ENCODE measurements at regions not wholly inside any gene's neighbourhood (a gene's known extent, or its start where the extent isn't known, plus 50 kb on each side); places are given as distances from the start of the nearest gene placed in this dataset.

GRCh38 chr10:9061871-9062270 lies 1007.4 kb downstream of the GATA3 start:
- TF ChIP-seq YY1 (IDR thresholded peaks at IDR 0.05; ENCODE audit: low read depth) (no peak), EGR1 (IDR thresholded peaks at IDR 0.05) (no peak), TEAD4 (IDR thresholded peaks at IDR 0.05) (no peak), ZBTB7A (IDR thresholded peaks at IDR 0.05; ENCODE audit: low read depth) (no peak), CEBPB (IDR thresholded peaks at IDR 0.05) (no peak), EP300 (IDR thresholded peaks at IDR 0.05; ENCODE audit: borderline replicate concordance) (no peak), FOXM1 (IDR thresholded peaks at IDR 0.05; ENCODE audit: borderline replicate concordance, low read depth) (no peak)
- TF ChIP-seq, protein P1, sequence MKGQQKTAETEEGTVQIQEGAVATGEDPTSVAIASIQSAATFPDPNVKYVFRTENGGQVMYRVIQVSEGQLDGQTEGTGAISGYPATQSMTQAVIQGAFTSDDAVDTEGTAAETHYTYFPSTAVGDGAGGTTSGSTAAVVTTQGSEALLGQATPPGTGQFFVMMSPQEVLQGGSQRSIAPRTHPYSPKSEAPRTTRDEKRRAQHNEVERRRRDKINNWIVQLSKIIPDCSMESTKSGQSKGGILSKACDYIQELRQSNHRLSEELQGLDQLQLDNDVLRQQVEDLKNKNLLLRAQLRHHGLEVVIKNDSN (IDR thresholded peaks at IDR 0.05) = no peak
- TF ChIP-seq, protein P2, sequence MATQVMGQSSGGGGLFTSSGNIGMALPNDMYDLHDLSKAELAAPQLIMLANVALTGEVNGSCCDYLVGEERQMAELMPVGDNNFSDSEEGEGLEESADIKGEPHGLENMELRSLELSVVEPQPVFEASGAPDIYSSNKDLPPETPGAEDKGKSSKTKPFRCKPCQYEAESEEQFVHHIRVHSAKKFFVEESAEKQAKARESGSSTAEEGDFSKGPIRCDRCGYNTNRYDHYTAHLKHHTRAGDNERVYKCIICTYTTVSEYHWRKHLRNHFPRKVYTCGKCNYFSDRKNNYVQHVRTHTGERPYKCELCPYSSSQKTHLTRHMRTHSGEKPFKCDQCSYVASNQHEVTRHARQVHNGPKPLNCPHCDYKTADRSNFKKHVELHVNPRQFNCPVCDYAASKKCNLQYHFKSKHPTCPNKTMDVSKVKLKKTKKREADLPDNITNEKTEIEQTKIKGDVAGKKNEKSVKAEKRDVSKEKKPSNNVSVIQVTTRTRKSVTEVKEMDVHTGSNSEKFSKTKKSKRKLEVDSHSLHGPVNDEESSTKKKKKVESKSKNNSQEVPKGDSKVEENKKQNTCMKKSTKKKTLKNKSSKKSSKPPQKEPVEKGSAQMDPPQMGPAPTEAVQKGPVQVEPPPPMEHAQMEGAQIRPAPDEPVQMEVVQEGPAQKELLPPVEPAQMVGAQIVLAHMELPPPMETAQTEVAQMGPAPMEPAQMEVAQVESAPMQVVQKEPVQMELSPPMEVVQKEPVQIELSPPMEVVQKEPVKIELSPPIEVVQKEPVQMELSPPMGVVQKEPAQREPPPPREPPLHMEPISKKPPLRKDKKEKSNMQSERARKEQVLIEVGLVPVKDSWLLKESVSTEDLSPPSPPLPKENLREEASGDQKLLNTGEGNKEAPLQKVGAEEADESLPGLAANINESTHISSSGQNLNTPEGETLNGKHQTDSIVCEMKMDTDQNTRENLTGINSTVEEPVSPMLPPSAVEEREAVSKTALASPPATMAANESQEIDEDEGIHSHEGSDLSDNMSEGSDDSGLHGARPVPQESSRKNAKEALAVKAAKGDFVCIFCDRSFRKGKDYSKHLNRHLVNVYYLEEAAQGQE (IDR thresholded peaks at IDR 0.05; ENCODE audit: low read depth) = no peak

- TF ChIP-seq NFIC (IDR thresholded peaks at IDR 0.05) (no peak), CREB1 (IDR thresholded peaks at IDR 0.05; ENCODE audit: low read depth) (no peak), TAF1 (IDR thresholded peaks at IDR 0.05; ENCODE audit: low read depth) (no peak), TEAD4 (IDR thresholded peaks at IDR 0.05) (no peak), TCF12 (IDR thresholded peaks at IDR 0.05; ENCODE audit: low read depth) (no peak), YY1 (IDR thresholded peaks at IDR 0.05; ENCODE audit: low read depth) (no peak)
- TF ChIP-seq, protein P3, sequence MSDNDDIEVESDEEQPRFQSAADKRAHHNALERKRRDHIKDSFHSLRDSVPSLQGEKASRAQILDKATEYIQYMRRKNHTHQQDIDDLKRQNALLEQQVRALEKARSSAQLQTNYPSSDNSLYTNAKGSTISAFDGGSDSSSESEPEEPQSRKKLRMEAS (IDR thresholded peaks at IDR 0.05) = no peak
- TF ChIP-seq, protein P1 (IDR thresholded peaks at IDR 0.05) = no peak
Observed at GRCh38 chr10:9066152-9066551, 1011.7 kb downstream of the GATA3 start.

DNA sequence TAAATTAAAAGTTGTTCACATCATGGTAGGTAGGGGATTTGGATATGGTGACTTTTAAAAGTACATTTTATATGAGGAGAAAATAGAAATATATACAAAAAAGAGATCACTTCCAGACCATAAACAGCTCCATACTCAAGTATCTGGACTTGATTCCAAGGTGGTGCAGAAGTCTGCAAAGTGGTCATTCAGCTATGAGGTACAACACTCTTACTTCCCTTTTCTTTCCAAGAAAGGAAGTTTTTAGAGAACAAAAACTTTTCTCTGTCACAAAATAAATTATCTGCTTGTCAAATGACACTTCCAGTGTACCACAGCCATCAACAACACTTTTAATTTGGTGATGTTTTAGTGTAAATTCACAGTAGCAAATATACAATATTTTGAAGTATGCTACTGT lies 1013.5 kb downstream of the GATA3 start:
- TF ChIP-seq, protein P1 (IDR thresholded peaks at IDR 0.05) = no peak
- TF ChIP-seq TAF1 (IDR thresholded peaks at IDR 0.05; ENCODE audit: low read depth) (no peak), TCF12 (IDR thresholded peaks at IDR 0.05; ENCODE audit: low read depth) (no peak), CEBPB (IDR thresholded peaks at IDR 0.05) (no peak), FOXM1 (IDR thresholded peaks at IDR 0.05; ENCODE audit: borderline replicate concordance, low read depth) (no peak), EGR1 (IDR thresholded peaks at IDR 0.05) (no peak), YY1 (IDR thresholded peaks at IDR 0.05; ENCODE audit: low read depth) (no peak), CREB1 (IDR thresholded peaks at IDR 0.05; ENCODE audit: low read depth) (no peak), EP300 (IDR thresholded peaks at IDR 0.05; ENCODE audit: borderline replicate concordance) (no peak), ZBTB7A (IDR thresholded peaks at IDR 0.05; ENCODE audit: low read depth) (no peak), TEAD4 (IDR thresholded peaks at IDR 0.05) (no peak), NFIC (IDR thresholded peaks at IDR 0.05) (no peak), RAD21 (IDR thresholded peaks at IDR 0.05; ENCODE audit: low read depth) (no peak)
- TF ChIP-seq, protein P3 (IDR thresholded peaks at IDR 0.05) = no peak
- TF ChIP-seq, protein P2 (IDR thresholded peaks at IDR 0.05; ENCODE audit: low read depth) = no peak

DNA sequence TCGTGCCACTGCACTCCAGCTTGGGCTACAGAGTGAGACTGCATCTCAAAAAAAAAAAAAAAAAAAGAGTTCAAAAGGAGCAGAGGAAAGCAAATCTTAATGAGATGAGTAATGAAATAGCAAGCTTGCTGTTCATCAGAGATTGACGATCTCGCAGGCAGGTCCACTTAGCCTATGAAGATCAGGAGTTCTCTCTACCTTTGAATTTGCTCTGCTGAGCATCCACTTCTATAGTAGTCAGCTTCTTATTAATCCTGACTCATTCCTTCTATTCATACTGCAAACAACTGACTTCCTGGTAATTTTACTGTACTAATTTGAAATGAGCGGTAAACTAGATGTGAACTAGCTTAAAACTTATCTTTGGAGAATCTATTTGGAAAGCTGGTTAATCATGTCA lies 1014.6 kb downstream of the GATA3 start:
- TF ChIP-seq RAD21 (IDR thresholded peaks at IDR 0.05; ENCODE audit: low read depth) = no peak

DNA sequence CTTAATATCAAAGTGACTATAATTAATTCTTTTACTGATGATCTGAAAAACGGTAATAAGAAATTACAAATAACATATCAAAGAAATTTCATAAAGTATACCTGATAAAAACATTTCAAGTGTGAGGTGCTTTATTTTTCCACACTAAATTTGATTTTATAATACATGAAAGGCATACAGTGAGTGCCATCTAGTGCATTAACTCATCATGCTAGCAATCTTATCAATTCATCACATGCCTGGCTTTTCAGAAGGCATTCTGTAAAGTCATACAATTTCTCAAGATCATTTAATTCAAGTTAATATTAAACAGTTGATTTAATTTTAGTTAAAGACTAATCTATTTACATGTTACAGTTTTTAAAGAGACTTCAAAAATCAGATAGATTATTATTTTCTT lies 1020.9 kb downstream of the GATA3 start:
- no peak for TF ChIP-seq ZBTB7A (IDR thresholded peaks at IDR 0.05; ENCODE audit: low read depth)
- TF ChIP-seq FOXM1 (IDR thresholded peaks at IDR 0.05; ENCODE audit: borderline replicate concordance, low read depth) = no peak
- TF ChIP-seq TCF12 (IDR thresholded peaks at IDR 0.05; ENCODE audit: low read depth) = no peak
- TF ChIP-seq TAF1 (IDR thresholded peaks at IDR 0.05; ENCODE audit: low read depth) = no peak
- TF ChIP-seq CEBPB (IDR thresholded peaks at IDR 0.05) = no peak
- TF ChIP-seq EP300 (IDR thresholded peaks at IDR 0.05; ENCODE audit: borderline replicate concordance) = no peak
- TF ChIP-seq CREB1 (IDR thresholded peaks at IDR 0.05; ENCODE audit: low read depth) = no peak
- no peak for TF ChIP-seq TEAD4 (IDR thresholded peaks at IDR 0.05)

DNA sequence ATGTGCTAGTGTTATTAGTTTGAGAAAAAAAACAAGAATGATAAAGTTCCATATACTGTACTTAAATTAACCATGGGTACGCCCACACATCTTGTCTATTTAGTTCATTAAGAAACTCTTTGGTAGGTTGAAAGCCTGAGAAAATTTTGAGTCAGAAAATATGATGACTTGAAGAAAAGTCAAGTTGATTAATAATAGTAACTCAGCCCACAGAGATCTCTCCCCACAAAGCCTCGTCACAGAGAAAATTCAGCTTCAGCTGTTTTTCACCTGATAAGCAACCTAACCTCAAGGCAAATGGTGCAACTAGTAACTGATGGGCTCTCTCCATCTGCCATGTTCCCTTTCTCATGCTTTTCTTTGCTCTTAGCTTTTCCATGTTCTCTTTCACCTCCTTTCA lies 1021.6 kb downstream of the GATA3 start:
- TF ChIP-seq CREB1 (IDR thresholded peaks at IDR 0.05; ENCODE audit: low read depth) (no peak), CEBPB (IDR thresholded peaks at IDR 0.05) (no peak), EGR1 (IDR thresholded peaks at IDR 0.05) (no peak), ZBTB7A (IDR thresholded peaks at IDR 0.05; ENCODE audit: low read depth) (no peak), EP300 (IDR thresholded peaks at IDR 0.05; ENCODE audit: borderline replicate concordance) (no peak), NFIC (IDR thresholded peaks at IDR 0.05) (no peak), FOXM1 (IDR thresholded peaks at IDR 0.05; ENCODE audit: borderline replicate concordance, low read depth) (no peak), YY1 (IDR thresholded peaks at IDR 0.05; ENCODE audit: low read depth) (no peak), TCF12 (IDR thresholded peaks at IDR 0.05; ENCODE audit: low read depth) (no peak), TAF1 (IDR thresholded peaks at IDR 0.05; ENCODE audit: low read depth) (no peak), TEAD4 (IDR thresholded peaks at IDR 0.05) (no peak), RAD21 (IDR thresholded peaks at IDR 0.05; ENCODE audit: low read depth) (no peak)
- TF ChIP-seq, protein P2 (IDR thresholded peaks at IDR 0.05; ENCODE audit: low read depth) = no peak
- TF ChIP-seq, protein P1 (IDR thresholded peaks at IDR 0.05) = no peak
- TF ChIP-seq, protein P3 (IDR thresholded peaks at IDR 0.05) = no peak
